HL-60 (cell line): ENCODE measurements at regions not wholly inside any gene's neighbourhood (a gene's known extent, or its start where the extent isn't known, plus 50 kb on each side); places are given as distances from the start of the nearest gene placed in this dataset.

Experiments
- DNase-seq, 2 experiments: peaks; one replicate each; pipeline ENCODE4 v3.0.0-alpha.2; 2010 to 2020; ENCODE audit warnings: low read depth in 1 of 2, low spot score in 1 of 2
- H3K27ac ChIP-seq: fragments of 250-450 bp; sonication (Bioruptor Pico); replicated peaks from 2 replicates; pipeline ENCODE4 v1.5.1; 2020; ENCODE audit warnings: mild to moderate bottlenecking, moderate library complexity
- H3K27me3 ChIP-seq: fragments of 250-450 bp; sonication (Bioruptor Pico); 2 replicates; pipeline ENCODE4 v1.5.1; 2021; ENCODE audit warnings: mild to moderate bottlenecking, moderate library complexity; ENCODE audit not compliant: insufficient read depth, poor library complexity, severe bottlenecking
- H3K4me3 ChIP-seq: replicated peaks from 2 replicates; pipeline ENCODE4 v1.5.1; 2011; ENCODE audit warnings: mild to moderate bottlenecking, control low read depth, low read length; ENCODE audit not compliant: insufficient read depth
- GABPA ChIP-seq: IDR thresholded peaks from 2 replicates; pipeline ENCODE4 v1.6.1; 2012; ENCODE audit warnings: low read depth
- POLR2AphosphoS5 ChIP-seq: IDR thresholded peaks from 2 replicates; pipeline ENCODE4 v1.6.1; 2012; ENCODE audit warnings: low read depth
- REST ChIP-seq: IDR thresholded peaks from 2 replicates; pipeline ENCODE4 v1.6.1; 2012; ENCODE audit warnings: low read depth; ENCODE audit not compliant: insufficient replicate concordance
- SPI1 ChIP-seq: IDR thresholded peaks from 2 replicates; pipeline ENCODE4 v1.6.1; 2012; ENCODE audit warnings: low read depth, mild to moderate bottlenecking, borderline replicate concordance
- TF ChIP-seq, protein P1 (sequence below): IDR thresholded peaks from one replicate; pipeline ENCODE4 v1.5.1; 2011; ENCODE audit warnings: low read length, control low read depth, inconsistent platforms; ENCODE audit not compliant: insufficient read depth

GRCh38 chr11:116173941-116174911, 598.6 kb downstream of the BUD13 start:
- Histone ChIP-seq H3K27ac (no peak overlapping the region), H3K4me3 (no peak overlapping the region), H3K27me3 (no peaks in the 10 kb centered on the region)
- no peak for DNase-seq
- no peak for TF ChIP-seq POLR2AphosphoS5
- TF ChIP-seq REST = no peak
- TF ChIP-seq, protein P1, sequence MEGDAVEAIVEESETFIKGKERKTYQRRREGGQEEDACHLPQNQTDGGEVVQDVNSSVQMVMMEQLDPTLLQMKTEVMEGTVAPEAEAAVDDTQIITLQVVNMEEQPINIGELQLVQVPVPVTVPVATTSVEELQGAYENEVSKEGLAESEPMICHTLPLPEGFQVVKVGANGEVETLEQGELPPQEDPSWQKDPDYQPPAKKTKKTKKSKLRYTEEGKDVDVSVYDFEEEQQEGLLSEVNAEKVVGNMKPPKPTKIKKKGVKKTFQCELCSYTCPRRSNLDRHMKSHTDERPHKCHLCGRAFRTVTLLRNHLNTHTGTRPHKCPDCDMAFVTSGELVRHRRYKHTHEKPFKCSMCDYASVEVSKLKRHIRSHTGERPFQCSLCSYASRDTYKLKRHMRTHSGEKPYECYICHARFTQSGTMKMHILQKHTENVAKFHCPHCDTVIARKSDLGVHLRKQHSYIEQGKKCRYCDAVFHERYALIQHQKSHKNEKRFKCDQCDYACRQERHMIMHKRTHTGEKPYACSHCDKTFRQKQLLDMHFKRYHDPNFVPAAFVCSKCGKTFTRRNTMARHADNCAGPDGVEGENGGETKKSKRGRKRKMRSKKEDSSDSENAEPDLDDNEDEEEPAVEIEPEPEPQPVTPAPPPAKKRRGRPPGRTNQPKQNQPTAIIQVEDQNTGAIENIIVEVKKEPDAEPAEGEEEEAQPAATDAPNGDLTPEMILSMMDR = no peak
- TF ChIP-seq SPI1 = no peak
- no peak for TF ChIP-seq GABPA

DNA sequence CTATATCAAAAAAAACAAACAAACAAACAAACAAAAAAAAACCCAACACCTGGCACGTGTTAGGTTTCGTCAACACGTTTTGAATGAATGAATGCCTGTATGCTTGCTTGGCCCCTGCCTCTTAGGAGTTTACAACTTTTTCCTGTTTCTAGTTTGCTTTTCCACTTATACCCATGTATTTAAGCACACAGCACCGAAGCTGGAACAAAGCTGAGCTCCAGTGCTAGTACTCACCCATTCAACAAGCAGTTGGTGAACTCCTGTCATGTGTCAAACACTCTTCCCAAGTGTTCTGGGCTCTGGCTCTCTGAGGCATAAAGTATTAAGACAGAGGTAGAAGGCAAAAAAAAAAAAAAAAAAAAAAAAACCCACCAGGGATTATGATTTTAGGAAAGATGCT, 599.3 kb downstream of the BUD13 start:
- H3K4me3 ChIP-seq = no peak overlapping the region
- no peak for DNase-seq
- no peak overlapping the region for H3K27ac ChIP-seq
- no peaks in the 10 kb centered on the region for H3K27me3 ChIP-seq
- TF ChIP-seq REST (no peak), SPI1 (no peak), POLR2AphosphoS5 (no peak)

GRCh38 chr11:116172851-116173250, 599.9 kb downstream of the BUD13 start:
- H3K27ac ChIP-seq = no peak overlapping the region
- no peaks in the 10 kb centered on the region for H3K27me3 ChIP-seq
- no peak overlapping the region for H3K4me3 ChIP-seq
- TF ChIP-seq, protein P1 = no peak
- TF ChIP-seq SPI1 = no peak
- no peak for TF ChIP-seq REST
- no peak for TF ChIP-seq POLR2AphosphoS5
- TF ChIP-seq GABPA = no peak
- DNase-seq = no peak
